DOHH2 (cell line): ENCODE measurements at regions not wholly inside any gene's neighbourhood (a gene's known extent, or its start where the extent isn't known, plus 50 kb on each side); places are given as distances from the start of the nearest gene placed in this dataset.

Experiments used
- H3F3A ChIP-seq: fragments of 200-600 bp; sonication (generic), shearing (Covaris generic); 2 replicates; pipeline ENCODE4 v1.6.0; 2016; ENCODE audit warnings: antibody characterized with exemption, mild to moderate bottlenecking; ENCODE audit not compliant: control insufficient read depth, insufficient read depth
- H3K27ac ChIP-seq: fragments of 200-600 bp; sonication (generic); 2 replicates; pipeline ENCODE4 v1.5.1; 2014; ENCODE audit warnings: low read depth, mild to moderate bottlenecking, low read length, moderate library complexity
- H3K27me3 ChIP-seq: fragments of 200-600 bp; sonication (generic); 2 replicates; pipeline ENCODE4 v1.6.1; 2014; ENCODE audit warnings: mild to moderate bottlenecking, low read length, mixed read lengths; ENCODE audit not compliant: control insufficient read depth
- H3K36me3 ChIP-seq: fragments of 200-600 bp; sonication (generic); 2 replicates; pipeline ENCODE4 v1.6.1; 2014; ENCODE audit warnings: mild to moderate bottlenecking, low read length, moderate library complexity, mixed read lengths; ENCODE audit not compliant: control insufficient read depth
- H3K4me1 ChIP-seq: fragments of 200-600 bp; sonication (generic); 2 replicates; pipeline ENCODE4 v1.6.1; 2014; ENCODE audit warnings: mild to moderate bottlenecking, low read length, mixed read lengths; ENCODE audit not compliant: control insufficient read depth
- H3K4me2 ChIP-seq: fragments of 200-600 bp; sonication (generic); 2 replicates; pipeline ENCODE4 v1.6.0; 2014; ENCODE audit warnings: mild to moderate bottlenecking, low read length, moderate library complexity
- H3K4me3 ChIP-seq: fragments of 200-600 bp; sonication (generic); 2 replicates; pipeline ENCODE4 v1.5.1; 2014; ENCODE audit warnings: mild to moderate bottlenecking, low read length, mixed read lengths
- H3K79me2 ChIP-seq: fragments of 200-600 bp; sonication (generic); 2 replicates; pipeline ENCODE4 v1.6.1; 2014; ENCODE audit warnings: mild to moderate bottlenecking, low read length, mixed read lengths; ENCODE audit not compliant: control insufficient read depth
- H3K9me2 ChIP-seq: fragments of 200-600 bp; sonication (generic); replicated peaks from 2 replicates; pipeline ENCODE4 v1.6.1; 2014; ENCODE audit warnings: mild to moderate bottlenecking, low read length, mixed read lengths; ENCODE audit not compliant: control insufficient read depth
- H3K9me3 ChIP-seq: fragments of 200-600 bp; sonication (generic); 2 replicates; pipeline ENCODE4 v1.6.1; 2014; ENCODE audit warnings: antibody characterized with exemption, low read length, mixed read lengths; ENCODE audit not compliant: control insufficient read depth, insufficient read depth
- H4K20me1 ChIP-seq: fragments of 200-600 bp; sonication (generic); 2 replicates; pipeline ENCODE4 v1.6.0; 2014; ENCODE audit warnings: low read depth, mild to moderate bottlenecking, antibody characterized with exemption, low read length, moderate library complexity; ENCODE audit not compliant: control insufficient read depth, insufficient read depth
- EZH2phosphoT487 ChIP-seq: fragments of 200-600 bp; sonication (generic); IDR thresholded peaks from 2 replicates; pipeline ENCODE4 v1.6.1; 2017; ENCODE audit warnings: borderline replicate concordance, mild to moderate bottlenecking, antibody characterized with exemption, low read length, moderate library complexity, mixed read lengths
- TF ChIP-seq, protein P1 (sequence below): fragments of 200-600 bp; sonication (generic); IDR thresholded peaks from one replicate; pipeline ENCODE4 v1.5.1; 2014; ENCODE audit warnings: antibody characterized with exemption, mild to moderate bottlenecking, low read depth, low read length; ENCODE audit not compliant: poor library complexity, severe bottlenecking

DNA sequence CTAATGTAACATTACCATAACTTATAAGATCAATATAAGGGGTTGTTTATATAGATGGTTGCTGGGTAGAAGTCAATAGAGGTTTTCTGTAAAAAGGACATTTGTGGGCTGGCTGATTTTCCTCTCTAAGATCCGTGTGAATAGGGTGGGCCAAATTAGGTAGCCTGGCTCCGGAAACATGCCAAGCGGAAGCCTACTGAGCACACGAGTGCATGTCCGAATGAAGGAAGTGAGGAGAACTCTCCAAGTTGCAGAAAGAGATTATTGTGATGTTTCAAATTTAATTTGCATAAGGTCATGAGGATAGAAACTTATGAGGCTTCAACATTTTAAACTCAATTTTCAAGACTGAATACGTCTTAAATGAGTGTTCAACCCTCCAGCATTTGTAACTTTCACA is 356.7 kb downstream of the SNAPC1 start:
- no peak overlapping the region for H3K4me3 ChIP-seq
- H4K20me1 ChIP-seq, result no peaks in the 10 kb centered on the region
- no peaks in the 10 kb centered on the region for H3F3A ChIP-seq
- H3K4me2 ChIP-seq, result peak overlapping the region; percentile 27
- H3K9me3 ChIP-seq, result no peaks in the 10 kb centered on the region
- no peak for TF ChIP-seq EZH2phosphoT487
- TF ChIP-seq, protein P1, sequence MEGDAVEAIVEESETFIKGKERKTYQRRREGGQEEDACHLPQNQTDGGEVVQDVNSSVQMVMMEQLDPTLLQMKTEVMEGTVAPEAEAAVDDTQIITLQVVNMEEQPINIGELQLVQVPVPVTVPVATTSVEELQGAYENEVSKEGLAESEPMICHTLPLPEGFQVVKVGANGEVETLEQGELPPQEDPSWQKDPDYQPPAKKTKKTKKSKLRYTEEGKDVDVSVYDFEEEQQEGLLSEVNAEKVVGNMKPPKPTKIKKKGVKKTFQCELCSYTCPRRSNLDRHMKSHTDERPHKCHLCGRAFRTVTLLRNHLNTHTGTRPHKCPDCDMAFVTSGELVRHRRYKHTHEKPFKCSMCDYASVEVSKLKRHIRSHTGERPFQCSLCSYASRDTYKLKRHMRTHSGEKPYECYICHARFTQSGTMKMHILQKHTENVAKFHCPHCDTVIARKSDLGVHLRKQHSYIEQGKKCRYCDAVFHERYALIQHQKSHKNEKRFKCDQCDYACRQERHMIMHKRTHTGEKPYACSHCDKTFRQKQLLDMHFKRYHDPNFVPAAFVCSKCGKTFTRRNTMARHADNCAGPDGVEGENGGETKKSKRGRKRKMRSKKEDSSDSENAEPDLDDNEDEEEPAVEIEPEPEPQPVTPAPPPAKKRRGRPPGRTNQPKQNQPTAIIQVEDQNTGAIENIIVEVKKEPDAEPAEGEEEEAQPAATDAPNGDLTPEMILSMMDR, result no peak
- H3K36me3 ChIP-seq, result no peaks in the 10 kb centered on the region
- no peaks in the 10 kb centered on the region for H3K9me2 ChIP-seq
- H3K27me3 ChIP-seq, result peaks cover 17% of the 10 kb centered on the region
- no peaks in the 10 kb centered on the region for H3K79me2 ChIP-seq
- H3K27ac ChIP-seq, result no peak overlapping the region
- peaks cover 28% of the 10 kb centered on the region for H3K4me1 ChIP-seq

DNA sequence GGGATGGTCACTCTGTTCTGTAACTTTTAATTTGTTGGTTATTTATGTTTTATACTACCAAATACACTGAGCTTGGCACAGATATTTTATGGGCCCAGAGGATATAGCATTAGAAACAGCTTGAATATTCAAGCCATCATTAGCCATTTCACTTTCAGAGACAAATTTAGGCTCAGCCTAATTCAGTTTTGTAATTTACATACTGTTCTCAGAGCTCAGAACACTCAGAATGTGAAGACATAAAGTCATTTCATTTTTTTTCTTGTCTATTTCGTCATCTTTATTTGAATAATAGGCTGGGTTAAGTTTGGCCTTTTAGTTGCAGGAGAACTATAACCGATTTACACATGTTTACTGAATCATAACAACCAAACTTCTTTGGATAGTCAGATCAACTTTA is 361.7 kb downstream of the SNAPC1 start:
- no peaks in the 10 kb centered on the region for H3F3A ChIP-seq
- H3K79me2 ChIP-seq, result no peaks in the 10 kb centered on the region
- no peaks in the 10 kb centered on the region for H3K9me2 ChIP-seq
- TF ChIP-seq, protein P1, result no peak
- TF ChIP-seq EZH2phosphoT487, result no peak
- no peaks in the 10 kb centered on the region for H3K27me3 ChIP-seq
- no peaks in the 10 kb centered on the region for H3K9me3 ChIP-seq
- no peak overlapping the region for H3K4me3 ChIP-seq
- H3K27ac ChIP-seq, result no peak overlapping the region
- H4K20me1 ChIP-seq, result no peaks in the 10 kb centered on the region
- H3K4me2 ChIP-seq, result peak overlapping the region; percentile 33; the same call in 1 of the 2 replicates
- no peaks in the 10 kb centered on the region for H3K36me3 ChIP-seq
- H3K4me1 ChIP-seq, result peaks cover 27% of the 10 kb centered on the region

DNA sequence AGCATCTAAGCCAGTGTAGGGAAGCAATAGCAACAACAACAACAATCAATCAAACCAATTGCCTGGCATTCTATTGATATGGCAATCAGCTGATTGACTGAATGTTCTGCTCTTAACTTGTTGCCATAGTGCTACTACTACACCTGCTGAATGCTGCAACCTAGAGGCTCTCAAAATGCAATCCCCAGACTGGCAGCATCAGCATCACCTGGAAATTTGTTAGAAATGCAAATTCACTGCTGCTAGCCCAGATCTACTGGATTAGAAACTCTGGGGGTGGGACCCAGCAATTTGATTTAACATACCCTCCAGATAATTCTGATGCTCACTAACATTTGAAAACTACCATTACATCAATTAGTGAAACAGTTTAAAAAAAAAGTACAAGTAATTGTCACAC is 363.6 kb downstream of the SNAPC1 start:
- Histone ChIP-seq H3K9me2 (no peaks in the 10 kb centered on the region), H3K27ac (no peak overlapping the region), H3K9me3 (no peaks in the 10 kb centered on the region), H3K4me2 (no peak overlapping the region), H4K20me1 (no peaks in the 10 kb centered on the region), H3F3A (no peaks in the 10 kb centered on the region), H3K79me2 (no peaks in the 10 kb centered on the region), H3K27me3 (peaks cover 3% of the 10 kb centered on the region; the same call in 1 of the 2 replicates), H3K4me1 (peaks cover 24% of the 10 kb centered on the region), H3K4me3 (no peak overlapping the region), H3K36me3 (no peaks in the 10 kb centered on the region)
- no peak for TF ChIP-seq EZH2phosphoT487
- TF ChIP-seq, protein P1, result no peak
